ENCODE measurements at regions not wholly inside any gene's neighbourhood (a gene's known extent, or its start where the extent isn't known, plus 50 kb on each side); places are given as distances from the start of the nearest gene placed in this dataset.

DNA sequence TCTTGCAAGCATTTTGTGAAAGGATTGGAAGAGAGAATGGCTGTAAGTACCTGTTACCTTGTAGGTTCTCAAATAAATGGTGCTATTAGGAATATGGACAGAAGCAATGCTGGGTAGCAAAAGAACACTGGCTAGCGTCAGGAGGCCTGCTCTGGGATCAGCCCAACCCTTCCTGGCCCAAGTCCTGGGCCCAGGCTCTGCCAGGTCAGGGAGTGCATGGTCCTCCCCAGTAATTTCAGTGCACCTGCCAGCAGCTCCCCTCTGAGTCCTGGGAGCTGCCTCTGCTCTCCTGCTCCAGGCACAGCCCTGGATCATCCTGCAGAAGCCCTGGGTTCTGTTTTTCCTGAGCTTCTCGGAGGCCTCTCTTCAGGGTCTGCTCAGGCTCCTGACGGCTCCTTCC lies 89.5 kb upstream of the ARAP3 start:
- DNase-seq (ENCODE audit: low read depth, low spot score): no peak
- ChIA-PET POLR2A (no interaction called here), RAD21 (ENCODE audit: low non-redundant PET in 1 of 2, low total read pairs in 2 of 2, uncharacterized antibody in 2 of 2, unreplicated experiment in 2 of 2) (interaction anchor here in 1 of 2 experiments (0.6 kb wide), 1 partner anchor 90 kb away, joined by 3 read pairs; no protein-coding TSS in a partner anchor), CTCF (no interaction called here)
- Histone ChIP-seq H3K4me1 (ENCODE audit: control insufficient read depth in 1 of 2, insufficient read depth in 2 of 2, low read length in 2 of 2) (no peaks in the 10 kb centered on the region), H3K36me3 (ENCODE audit: control insufficient read depth in 1 of 2, insufficient read depth in 2 of 2, low read length in 2 of 2) (no peaks in the 10 kb centered on the region), H3K9me3 (ENCODE audit: control insufficient read depth in 1 of 2, insufficient read depth in 1 of 2, low read depth in 1 of 2, low read length in 2 of 2) (no peaks in the 10 kb centered on the region), H3K27ac (ENCODE audit: low read depth, low read length) (no peak overlapping the region), H2AFZ (ENCODE audit: low read depth, low read length, poor library complexity, severe bottlenecking) (no peak overlapping the region), H3K4me2 (ENCODE audit: low read length) (no peak overlapping the region), H3K27me3 (ENCODE audit: insufficient read depth, low read length) (no peaks in the 10 kb centered on the region), H3K4me3 (replicated peaks in 1 of 2; ENCODE audit: low read depth in 1 of 2, low read length in 2 of 2) (no peak overlapping the region), H4K20me1 (ENCODE audit: insufficient read depth) (no peaks in the 10 kb centered on the region), H3K79me2 (ENCODE audit: insufficient read depth, low read length) (no peaks in the 10 kb centered on the region), H3K9ac (ENCODE audit: low read length) (no peak overlapping the region; the same call in 1 of the 2 replicates), H3K9me2 (ENCODE audit: insufficient read depth) (no peaks in the 10 kb centered on the region)
- no TSS peak for BruUV-seq (replicated peaks)
- TF ChIP-seq EZH2 (IDR thresholded peaks at IDR 0.05) (no peak), RAD21 (IDR thresholded peaks at IDR 0.05; ENCODE audit: low read depth) (no peak), POLR2AphosphoS5 (IDR thresholded peaks at IDR 0.05; ENCODE audit: low read depth, low read length) (no peak), SIN3A (IDR thresholded peaks at IDR 0.05; ENCODE audit: low read depth) (no peak), SRF (IDR thresholded peaks at IDR 0.05; ENCODE audit: low read depth) (no peak)
- intact Hi-C loops (cut with micrococcal nuclease): no loop called here
- ATAC-seq: no peak

DNA sequence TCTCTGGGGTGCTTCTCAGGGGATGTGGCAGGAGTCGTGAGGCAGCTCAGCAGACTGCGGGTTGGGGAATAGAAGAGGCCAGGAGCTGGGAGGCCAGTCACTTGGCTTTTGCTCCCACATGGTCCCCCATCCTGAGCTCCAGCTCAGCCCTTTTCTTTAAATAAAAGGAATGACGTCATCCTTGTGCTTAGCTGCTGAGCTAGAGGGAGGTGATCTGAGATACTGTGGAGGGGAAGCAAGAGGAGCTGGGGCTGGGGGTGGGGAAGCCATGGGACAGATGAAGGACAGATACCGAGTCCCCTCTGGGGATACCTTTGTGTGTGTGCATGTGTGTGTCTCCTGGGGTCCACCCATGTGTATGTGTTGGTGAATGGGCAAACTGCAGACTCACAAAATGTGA lies 89.0 kb upstream of the ARAP3 start:
- DNase-seq (ENCODE audit: low read depth, low spot score): no peak
- no peaks in the 10 kb centered on the region for H3K9me2 ChIP-seq (ENCODE audit: insufficient read depth)
- BruUV-seq (replicated peaks): no TSS peak
- H3K79me2 ChIP-seq (ENCODE audit: insufficient read depth, low read length): no peaks in the 10 kb centered on the region
- no peaks in the 10 kb centered on the region for H3K36me3 ChIP-seq (ENCODE audit: control insufficient read depth in 1 of 2, insufficient read depth in 2 of 2, low read length in 2 of 2)
- no peak overlapping the region for H3K4me3 ChIP-seq (replicated peaks in 1 of 2; ENCODE audit: low read depth in 1 of 2, low read length in 2 of 2)
- no peaks in the 10 kb centered on the region for H3K27me3 ChIP-seq (ENCODE audit: insufficient read depth, low read length)
- TF ChIP-seq TCF7L2 (IDR thresholded peaks at IDR 0.05; ENCODE audit: borderline replicate concordance, extremely low read depth, insufficient read depth, insufficient read length) (no peak), JUND (IDR thresholded peaks at IDR 0.05) (no peak)
- intact Hi-C loops (cut with micrococcal nuclease): no loop called here
- H3K9me3 ChIP-seq (ENCODE audit: control insufficient read depth in 1 of 2, insufficient read depth in 1 of 2, low read depth in 1 of 2, low read length in 2 of 2): no peaks in the 10 kb centered on the region
- no peak for ATAC-seq
- H3K27ac ChIP-seq (ENCODE audit: low read depth, low read length): no peak overlapping the region
- ChIA-PET POLR2A (no interaction called here), CTCF (no interaction called here), RAD21 (ENCODE audit: low non-redundant PET in 1 of 2, low total read pairs in 2 of 2, uncharacterized antibody in 2 of 2, unreplicated experiment in 2 of 2) (interaction anchor here in 1 of 2 experiments (0.6 kb wide), 1 partner anchor 89 kb away, joined by 3 read pairs; no protein-coding TSS in a partner anchor)
- H4K20me1 ChIP-seq (ENCODE audit: insufficient read depth): no peaks in the 10 kb centered on the region
- no peak overlapping the region for H3K9ac ChIP-seq (ENCODE audit: low read length)
- no peaks in the 10 kb centered on the region for H3K4me1 ChIP-seq (ENCODE audit: control insufficient read depth in 1 of 2, insufficient read depth in 2 of 2, low read length in 2 of 2)
- no peak overlapping the region for H2AFZ ChIP-seq (ENCODE audit: low read depth, low read length, poor library complexity, severe bottlenecking)
- H3K4me2 ChIP-seq (ENCODE audit: low read length): no peak overlapping the region

Data from HCT116 (cell line).